ENCODE measurements at regions not wholly inside any gene's neighbourhood (a gene's known extent, or its start where the extent isn't known, plus 50 kb on each side); places are given as distances from the start of the nearest gene placed in this dataset.

DNA sequence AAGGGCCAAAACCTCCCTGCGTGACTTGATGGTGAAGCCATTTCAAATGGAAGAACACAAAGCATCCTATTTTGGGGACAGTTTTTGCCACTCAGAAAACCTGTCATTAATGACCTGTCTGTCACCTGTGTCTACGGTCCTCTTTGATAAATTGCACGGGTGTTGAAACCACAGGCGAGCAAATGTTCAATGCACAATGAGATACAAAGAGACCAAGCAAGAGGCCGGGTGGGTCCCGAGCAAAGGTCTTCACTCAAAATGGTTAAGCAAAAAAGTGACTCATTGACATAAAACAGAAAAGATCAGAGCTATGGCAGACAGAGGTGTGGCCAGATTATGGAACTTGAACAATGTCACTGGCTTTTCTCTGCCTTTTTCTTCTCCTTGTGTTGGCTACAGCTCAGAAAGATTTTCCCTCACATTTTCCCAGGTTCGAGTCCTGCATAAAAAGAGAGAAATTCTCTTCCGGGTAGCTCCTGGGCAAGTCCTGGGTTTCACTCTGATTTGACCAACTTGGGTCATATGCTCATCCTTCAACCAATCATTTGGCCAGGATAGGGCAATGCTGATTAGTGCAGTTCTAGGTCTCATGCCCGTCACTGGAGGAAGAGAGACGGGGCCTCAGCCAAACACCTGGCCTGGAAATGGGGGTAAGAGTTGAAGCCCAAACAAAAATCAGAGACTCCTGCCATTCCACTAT lies 92.2 kb downstream of the CMC2 start:
- TF ChIP-seq, protein P1, sequence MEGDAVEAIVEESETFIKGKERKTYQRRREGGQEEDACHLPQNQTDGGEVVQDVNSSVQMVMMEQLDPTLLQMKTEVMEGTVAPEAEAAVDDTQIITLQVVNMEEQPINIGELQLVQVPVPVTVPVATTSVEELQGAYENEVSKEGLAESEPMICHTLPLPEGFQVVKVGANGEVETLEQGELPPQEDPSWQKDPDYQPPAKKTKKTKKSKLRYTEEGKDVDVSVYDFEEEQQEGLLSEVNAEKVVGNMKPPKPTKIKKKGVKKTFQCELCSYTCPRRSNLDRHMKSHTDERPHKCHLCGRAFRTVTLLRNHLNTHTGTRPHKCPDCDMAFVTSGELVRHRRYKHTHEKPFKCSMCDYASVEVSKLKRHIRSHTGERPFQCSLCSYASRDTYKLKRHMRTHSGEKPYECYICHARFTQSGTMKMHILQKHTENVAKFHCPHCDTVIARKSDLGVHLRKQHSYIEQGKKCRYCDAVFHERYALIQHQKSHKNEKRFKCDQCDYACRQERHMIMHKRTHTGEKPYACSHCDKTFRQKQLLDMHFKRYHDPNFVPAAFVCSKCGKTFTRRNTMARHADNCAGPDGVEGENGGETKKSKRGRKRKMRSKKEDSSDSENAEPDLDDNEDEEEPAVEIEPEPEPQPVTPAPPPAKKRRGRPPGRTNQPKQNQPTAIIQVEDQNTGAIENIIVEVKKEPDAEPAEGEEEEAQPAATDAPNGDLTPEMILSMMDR (IDR thresholded peaks at IDR 0.05): no peak
- no peak for TF ChIP-seq POLR2A (IDR thresholded peaks at IDR 0.05)

All from adrenal gland (tissue), 5 donors.